Kidney (tissue), 13 donors: ENCODE measurements at regions not wholly inside any gene's neighbourhood (a gene's known extent, or its start where the extent isn't known, plus 50 kb on each side); places are given as distances from the start of the nearest gene placed in this dataset.

Experiments used
- DNase-seq, 5 donors: peaks; one replicate each; pipeline ENCODE4 v3.0.0-alpha.2; 2013 to 2020
- FAIRE-seq: peaks from 2 replicates; lab custom pipeline; 2012; peaks lifted over from hg19 to GRCh38; lab: Jason Lieb, UNC
- H3K27ac ChIP-seq, 2 donors: one replicate each; pipeline ENCODE4 v1.7.0; 2013; ENCODE audit warnings: low read depth in 2 of 2, low read length in 2 of 2, inconsistent platforms in 1 of 2
- H3K27me3 ChIP-seq: one replicate; pipeline ENCODE4 v1.7.1; 2013; ENCODE audit warnings: low read length, inconsistent platforms; ENCODE audit not compliant: control insufficient read depth, insufficient read depth
- H3K36me3 ChIP-seq, 3 donors: one replicate each; pipeline versions ENCODE4 v1.7.0 to v1.7.1; 2013; ENCODE audit warnings: low read length in 3 of 3, control low read depth in 1 of 3, inconsistent platforms in 1 of 3; ENCODE audit not compliant: insufficient read depth in 3 of 3, control insufficient read depth in 2 of 3
- H3K4me1 ChIP-seq, 3 donors: one replicate each; pipeline versions ENCODE4 v1.7.0 to v1.7.1; 2013; ENCODE audit warnings: low read length in 3 of 3, inconsistent platforms in 1 of 3, low read depth in 1 of 3; ENCODE audit not compliant: control insufficient read depth in 2 of 3, insufficient read depth in 2 of 3
- H3K4me3 ChIP-seq, 3 donors: one replicate each; pipeline versions ENCODE4 v1.7.0 to v1.8.1; 2013; ENCODE audit warnings: low read length in 3 of 3, control low read depth in 1 of 3, inconsistent platforms in 1 of 3
- H3K9ac ChIP-seq, 3 donors: one replicate each; pipeline versions ENCODE4 v1.7.0 to v1.7.1; 2013; ENCODE audit warnings: low read length in 3 of 3, control low read depth in 1 of 3, inconsistent platforms in 1 of 3
- H3K9me3 ChIP-seq, 3 donors: one replicate each; pipeline versions ENCODE4 v1.7.0 to v1.7.1; 2013; ENCODE audit warnings: low read length in 3 of 3, control low read depth in 1 of 3, inconsistent platforms in 1 of 3; ENCODE audit not compliant: control insufficient read depth in 2 of 3, insufficient read depth in 1 of 3
- intact Hi-C: fragments of 100-400 bp; cut with DNase I; formaldehyde crosslinking; loops from one replicate; pipeline ENCODE4 v1.11.1; 2022
- TF ChIP-seq, protein P1 (sequence below): IDR thresholded peaks from 3 replicates; pipeline ENCODE4 v1.5.1; 2012; ENCODE audit warnings: mild to moderate bottlenecking, moderate library complexity, borderline replicate concordance; ENCODE audit not compliant: insufficient read depth; ENCODE audit errors: extremely low read depth
- donor health status: control.
- donor health status: control.
- donor health status: control.
- donor health status: control.
- donor health status: control.
- donor health status: DM: yes; HTN: yes; CAD: no.
- donor health status: Normal renal cell carcinoma (clear cell type).

DNA sequence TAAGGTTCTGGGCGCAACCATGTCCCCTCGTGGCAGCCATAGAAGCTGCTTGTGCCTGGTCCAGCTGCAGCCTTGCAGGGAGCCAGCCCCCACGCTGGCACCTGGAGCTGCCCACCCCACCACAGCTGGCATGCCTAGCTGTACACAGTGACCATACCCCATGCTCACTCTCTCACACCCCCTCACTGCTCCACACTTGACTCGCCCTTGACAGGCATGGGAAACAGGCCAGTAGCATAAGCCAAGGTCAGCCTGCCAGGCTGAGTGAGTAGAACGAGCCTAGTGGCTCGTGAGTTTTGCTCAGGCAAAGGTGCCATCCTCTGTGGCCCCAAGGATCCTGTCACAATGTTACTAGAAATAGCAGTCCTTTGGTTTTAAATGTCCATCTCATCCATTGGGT is 52.7 kb upstream of the CADM2 start:
- DNase-seq (no peak), FAIRE-seq (no peak)
- TF ChIP-seq, protein P1, sequence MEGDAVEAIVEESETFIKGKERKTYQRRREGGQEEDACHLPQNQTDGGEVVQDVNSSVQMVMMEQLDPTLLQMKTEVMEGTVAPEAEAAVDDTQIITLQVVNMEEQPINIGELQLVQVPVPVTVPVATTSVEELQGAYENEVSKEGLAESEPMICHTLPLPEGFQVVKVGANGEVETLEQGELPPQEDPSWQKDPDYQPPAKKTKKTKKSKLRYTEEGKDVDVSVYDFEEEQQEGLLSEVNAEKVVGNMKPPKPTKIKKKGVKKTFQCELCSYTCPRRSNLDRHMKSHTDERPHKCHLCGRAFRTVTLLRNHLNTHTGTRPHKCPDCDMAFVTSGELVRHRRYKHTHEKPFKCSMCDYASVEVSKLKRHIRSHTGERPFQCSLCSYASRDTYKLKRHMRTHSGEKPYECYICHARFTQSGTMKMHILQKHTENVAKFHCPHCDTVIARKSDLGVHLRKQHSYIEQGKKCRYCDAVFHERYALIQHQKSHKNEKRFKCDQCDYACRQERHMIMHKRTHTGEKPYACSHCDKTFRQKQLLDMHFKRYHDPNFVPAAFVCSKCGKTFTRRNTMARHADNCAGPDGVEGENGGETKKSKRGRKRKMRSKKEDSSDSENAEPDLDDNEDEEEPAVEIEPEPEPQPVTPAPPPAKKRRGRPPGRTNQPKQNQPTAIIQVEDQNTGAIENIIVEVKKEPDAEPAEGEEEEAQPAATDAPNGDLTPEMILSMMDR, result no peak
- Histone ChIP-seq H3K9ac (no peak overlapping the region), H3K36me3 (no peaks in the 10 kb centered on the region), H3K27me3 (no peaks in the 10 kb centered on the region), H3K4me3 (no peak overlapping the region), H3K4me1 (no peaks in the 10 kb centered on the region), H3K9me3 (peaks cover 0 to 5% (median 0%) of the 10 kb centered on the region in 3 donors), H3K27ac (no peak overlapping the region)
- intact Hi-C loops, result no loop called here
